Neural cell (in vitro differentiated cells): ENCODE measurements at regions not wholly inside any gene's neighbourhood (a gene's known extent, or its start where the extent isn't known, plus 50 kb on each side); places are given as distances from the start of the nearest gene placed in this dataset.

ENCODE experiments used
- EZH2 ChIP-seq: fragments of 200-600, 300-800 bp; shearing (Covaris generic), sonication (generic); IDR thresholded peaks from 2 replicates; pipeline ENCODE4 v1.6.1; 2014; ENCODE audit warnings: antibody characterized with exemption, low read length, borderline replicate concordance, mild to moderate bottlenecking; ENCODE audit not compliant: insufficient read depth, poor library complexity, severe bottlenecking
- POLR2AphosphoS5 ChIP-seq: IDR thresholded peaks from 2 replicates; pipeline ENCODE4 v1.6.1; 2012
- RAD21 ChIP-seq: fragments of 450-650 bp; conservative IDR thresholded peaks from 2 replicates; pipeline ENCODE4 v1.6.1; 2014; ENCODE audit warnings: antibody characterized with exemption, mild to moderate bottlenecking, moderate library complexity

DNA sequence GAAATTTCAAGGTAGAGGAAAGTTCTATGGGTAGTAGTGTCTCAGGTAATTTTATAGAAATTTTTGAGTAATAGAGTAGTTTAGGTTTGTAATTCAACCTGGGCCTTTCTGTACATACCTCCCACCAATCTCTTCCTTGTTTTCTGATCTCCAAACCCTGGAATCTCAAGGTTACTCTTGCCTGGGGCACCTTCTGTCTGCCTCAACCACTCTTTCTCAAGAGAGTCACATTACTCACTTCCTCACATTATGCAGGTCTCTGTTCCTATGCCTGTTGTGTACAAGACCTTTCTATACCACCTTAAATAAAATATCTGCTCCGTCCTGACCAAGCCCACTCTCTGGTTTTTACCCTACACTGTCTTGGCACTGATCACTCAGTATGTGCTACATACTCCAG is 412.6 kb upstream of the CTNND2 start:
- TF ChIP-seq POLR2AphosphoS5 (no peak), RAD21 (no peak), EZH2 (no peak)
